KOPT-K1 (cell line): ENCODE measurements at regions not wholly inside any gene's neighbourhood (a gene's known extent, or its start where the extent isn't known, plus 50 kb on each side); places are given as distances from the start of the nearest gene placed in this dataset.

Experiments used
- H3K27ac ChIP-seq: fragments of 200-600 bp; sonication (generic); 2 replicates; pipeline ENCODE4 v1.5.1; 2016; ENCODE audit warnings: antibody characterized with exemption, mild to moderate bottlenecking, low read depth, low read length; ENCODE audit not compliant: poor library complexity, severe bottlenecking
- H3K36me3 ChIP-seq: fragments of 200-600 bp; sonication (generic); 2 replicates; pipeline ENCODE4 v1.5.1; 2017; ENCODE audit warnings: antibody characterized with exemption, mild to moderate bottlenecking, low read length, moderate library complexity; ENCODE audit not compliant: insufficient read depth
- H3K9me3 ChIP-seq: fragments of 200-600 bp; sonication (generic); 2 replicates; pipeline ENCODE4 v1.5.1; 2017; ENCODE audit warnings: antibody characterized with exemption, low read length, mild to moderate bottlenecking; ENCODE audit not compliant: insufficient read depth, poor library complexity, severe bottlenecking

- Histone ChIP-seq H3K36me3 (no peaks in the 10 kb centered on the region), H3K27ac (no peak overlapping the region), H3K9me3 (no peaks in the 10 kb centered on the region)
Observed at GRCh38 chr3:83302091-83302490, 1540.6 kb upstream of the GBE1 start.

- peaks cover 8% of the 10 kb centered on the region for H3K9me3 ChIP-seq
- no peaks in the 10 kb centered on the region for H3K36me3 ChIP-seq
- no peak overlapping the region for H3K27ac ChIP-seq
Observed at GRCh38 chr3:83317605-83318004, 1556.2 kb upstream of the GBE1 start.

GRCh38 chr3:83320726-83321125, 1559.3 kb upstream of the GBE1 start:
- no peaks in the 10 kb centered on the region for H3K36me3 ChIP-seq
- H3K27ac ChIP-seq, result peak overlapping the region; percentile 49
- H3K9me3 ChIP-seq, result peaks cover 18% of the 10 kb centered on the region

GRCh38 chr3:83321457-83321856, 1560.0 kb upstream of the GBE1 start:
- Histone ChIP-seq H3K9me3 (peaks cover 18% of the 10 kb centered on the region), H3K27ac (peak overlapping the region; percentile 49), H3K36me3 (no peaks in the 10 kb centered on the region)

DNA sequence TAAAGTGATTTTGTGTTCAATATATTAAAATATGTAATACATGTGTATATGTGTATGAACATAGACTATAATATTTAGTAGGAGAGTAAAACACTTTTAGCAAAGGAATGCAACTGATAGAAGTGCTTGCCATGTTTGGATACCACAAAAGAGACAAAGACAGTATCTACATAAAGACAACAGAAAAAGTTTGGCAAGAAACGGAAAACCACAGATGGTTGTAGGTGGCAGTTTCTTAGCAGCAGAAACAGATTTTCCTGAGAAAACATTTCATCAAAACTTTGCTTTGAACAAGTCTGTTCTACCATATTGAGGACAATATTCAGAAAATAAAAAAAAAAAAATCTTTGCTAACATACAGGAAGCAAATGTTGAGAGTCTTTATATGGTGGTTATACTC, 1560.4 kb upstream of the GBE1 start:
- peak overlapping the region; percentile 74 for H3K27ac ChIP-seq
- H3K9me3 ChIP-seq, result peaks cover 18% of the 10 kb centered on the region
- H3K36me3 ChIP-seq, result no peaks in the 10 kb centered on the region

DNA sequence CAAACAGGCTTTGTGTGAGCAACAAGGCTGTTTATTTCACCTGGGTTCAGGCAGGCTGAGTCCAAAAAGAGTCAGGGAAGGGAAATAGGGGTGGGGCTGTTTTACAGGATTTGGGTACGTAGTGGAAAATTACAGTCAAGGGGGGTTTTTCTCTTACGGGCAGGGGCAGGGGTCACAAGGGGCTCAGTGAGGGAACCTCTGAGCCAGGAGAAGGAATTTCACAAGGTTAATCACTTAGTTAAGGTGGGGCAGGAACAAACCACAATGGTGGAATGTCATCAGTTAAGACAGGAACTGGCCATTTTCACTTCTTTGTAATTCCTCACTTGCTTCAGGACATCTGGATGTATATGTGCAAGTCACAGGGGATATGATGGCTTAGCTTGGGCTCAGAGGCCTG, 1592.8 kb upstream of the GBE1 start:
- H3K27ac ChIP-seq, result no peak overlapping the region
- H3K36me3 ChIP-seq, result no peaks in the 10 kb centered on the region
- H3K9me3 ChIP-seq, result no peaks in the 10 kb centered on the region

- no peaks in the 10 kb centered on the region for H3K36me3 ChIP-seq
- no peak overlapping the region for H3K27ac ChIP-seq
- H3K9me3 ChIP-seq, result no peaks in the 10 kb centered on the region
Observed at GRCh38 chr3:83393276-83393675, 1565.5 kb upstream of the CADM2 start.

DNA sequence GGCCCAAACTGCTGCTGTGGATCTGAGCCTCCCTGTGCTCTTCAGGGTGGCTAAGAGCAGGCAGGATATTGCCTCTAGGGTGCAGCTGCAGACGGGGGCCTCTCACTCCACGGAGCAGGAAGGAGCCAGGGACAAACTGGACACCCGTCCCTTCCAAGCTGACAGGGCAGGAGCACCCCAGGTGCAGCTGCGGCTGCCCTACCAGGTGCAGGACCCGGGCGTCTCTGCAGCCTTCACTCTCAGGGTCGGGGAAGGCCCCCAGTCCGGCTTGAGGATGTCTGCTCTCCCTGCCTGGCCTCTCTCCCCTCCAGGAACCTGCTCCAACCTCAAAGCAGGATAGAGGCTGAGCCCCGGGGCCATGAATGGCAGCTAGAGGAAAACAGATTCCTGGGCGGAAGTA, 1554.9 kb upstream of the CADM2 start:
- no peaks in the 10 kb centered on the region for H3K36me3 ChIP-seq
- no peak overlapping the region for H3K27ac ChIP-seq
- no peaks in the 10 kb centered on the region for H3K9me3 ChIP-seq

- H3K36me3 ChIP-seq, result no peaks in the 10 kb centered on the region
- no peaks in the 10 kb centered on the region for H3K9me3 ChIP-seq
- no peak overlapping the region for H3K27ac ChIP-seq
Observed at GRCh38 chr3:83426300-83426699, 1532.5 kb upstream of the CADM2 start.

- no peaks in the 10 kb centered on the region for H3K9me3 ChIP-seq
- H3K27ac ChIP-seq, result no peak overlapping the region
- H3K36me3 ChIP-seq, result no peaks in the 10 kb centered on the region
Observed at GRCh38 chr3:83434880-83435587, 1523.8 kb upstream of the CADM2 start.

DNA sequence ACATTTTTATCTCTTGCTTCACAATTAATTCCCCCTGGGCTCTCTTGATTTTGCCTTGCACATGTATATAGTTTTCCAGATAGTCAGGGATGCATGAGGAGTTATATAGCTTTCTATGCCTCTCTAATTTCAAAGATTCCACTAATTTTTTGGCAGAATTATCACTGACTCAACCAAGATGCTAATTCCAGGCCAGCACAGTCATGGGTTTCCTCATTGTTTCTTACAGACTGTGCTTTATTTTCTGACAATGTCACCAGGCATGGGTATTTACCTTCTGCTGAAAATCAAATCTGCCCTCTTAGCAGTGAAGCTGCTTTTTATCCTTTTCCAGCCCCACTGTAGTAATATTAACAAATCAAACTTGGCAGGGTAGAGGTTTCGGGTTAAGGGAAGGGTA, 1520.6 kb upstream of the CADM2 start:
- Histone ChIP-seq H3K36me3 (no peaks in the 10 kb centered on the region), H3K27ac (no peak overlapping the region), H3K9me3 (no peaks in the 10 kb centered on the region)

DNA sequence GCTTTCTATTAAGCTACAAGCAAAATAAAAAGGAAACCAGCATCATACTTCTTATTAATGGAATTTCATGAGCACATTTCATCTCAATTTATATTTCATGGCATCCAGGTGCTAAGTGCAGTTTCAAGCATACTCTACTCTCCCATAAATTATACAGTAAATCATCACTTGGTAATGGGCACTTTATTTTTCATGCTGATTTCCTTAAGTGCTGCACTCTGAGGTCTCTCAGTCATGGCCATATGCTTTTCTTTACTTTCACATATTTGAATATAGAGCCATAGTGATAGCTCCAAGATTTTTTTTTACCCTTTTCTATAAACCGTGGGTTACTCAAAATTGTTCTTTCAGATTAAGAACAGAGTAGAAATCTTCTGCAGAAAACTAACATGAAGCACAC, 1505.7 kb upstream of the CADM2 start:
- Histone ChIP-seq H3K36me3 (no peaks in the 10 kb centered on the region), H3K9me3 (no peaks in the 10 kb centered on the region), H3K27ac (no peak overlapping the region)

GRCh38 chr3:83454353-83454752, 1504.4 kb upstream of the CADM2 start:
- H3K9me3 ChIP-seq, result no peaks in the 10 kb centered on the region
- H3K36me3 ChIP-seq, result no peaks in the 10 kb centered on the region
- no peak overlapping the region for H3K27ac ChIP-seq

GRCh38 chr3:83457551-83457950, 1501.2 kb upstream of the CADM2 start:
- no peaks in the 10 kb centered on the region for H3K9me3 ChIP-seq
- H3K27ac ChIP-seq, result no peak overlapping the region
- no peaks in the 10 kb centered on the region for H3K36me3 ChIP-seq

GRCh38 chr3:83460052-83460451, 1498.7 kb upstream of the CADM2 start:
- H3K27ac ChIP-seq, result no peak overlapping the region
- no peaks in the 10 kb centered on the region for H3K36me3 ChIP-seq
- H3K9me3 ChIP-seq, result no peaks in the 10 kb centered on the region

DNA sequence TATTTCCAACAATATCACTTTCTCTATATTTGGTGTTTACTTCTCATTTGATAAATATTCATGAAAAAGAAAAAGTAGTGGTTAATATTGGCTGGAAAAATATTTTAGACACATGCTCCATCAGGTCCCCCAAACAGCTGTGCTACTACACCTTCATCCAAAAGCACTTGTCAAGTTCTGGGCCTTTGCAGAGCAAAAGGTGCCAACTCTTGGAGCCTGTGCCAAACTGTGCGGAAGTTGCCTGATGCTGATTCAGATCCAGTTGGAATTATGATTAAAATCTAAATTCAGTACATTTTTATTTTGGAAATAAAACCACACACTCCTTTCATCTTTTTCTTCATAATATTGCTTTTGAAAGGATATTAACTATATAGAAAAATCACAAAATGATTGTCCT, 1497.4 kb upstream of the CADM2 start:
- H3K36me3 ChIP-seq, result no peaks in the 10 kb centered on the region
- H3K9me3 ChIP-seq, result no peaks in the 10 kb centered on the region
- H3K27ac ChIP-seq, result no peak overlapping the region
